ENCODE measurements at regions not wholly inside any gene's neighbourhood (a gene's known extent, or its start where the extent isn't known, plus 50 kb on each side); places are given as distances from the start of the nearest gene placed in this dataset.
"Not testable (repeated sequence)": the region's sequence is repeated elsewhere in the genome, so short reads cannot be mapped to it uniquely, and the experiment has no call there.

DNA sequence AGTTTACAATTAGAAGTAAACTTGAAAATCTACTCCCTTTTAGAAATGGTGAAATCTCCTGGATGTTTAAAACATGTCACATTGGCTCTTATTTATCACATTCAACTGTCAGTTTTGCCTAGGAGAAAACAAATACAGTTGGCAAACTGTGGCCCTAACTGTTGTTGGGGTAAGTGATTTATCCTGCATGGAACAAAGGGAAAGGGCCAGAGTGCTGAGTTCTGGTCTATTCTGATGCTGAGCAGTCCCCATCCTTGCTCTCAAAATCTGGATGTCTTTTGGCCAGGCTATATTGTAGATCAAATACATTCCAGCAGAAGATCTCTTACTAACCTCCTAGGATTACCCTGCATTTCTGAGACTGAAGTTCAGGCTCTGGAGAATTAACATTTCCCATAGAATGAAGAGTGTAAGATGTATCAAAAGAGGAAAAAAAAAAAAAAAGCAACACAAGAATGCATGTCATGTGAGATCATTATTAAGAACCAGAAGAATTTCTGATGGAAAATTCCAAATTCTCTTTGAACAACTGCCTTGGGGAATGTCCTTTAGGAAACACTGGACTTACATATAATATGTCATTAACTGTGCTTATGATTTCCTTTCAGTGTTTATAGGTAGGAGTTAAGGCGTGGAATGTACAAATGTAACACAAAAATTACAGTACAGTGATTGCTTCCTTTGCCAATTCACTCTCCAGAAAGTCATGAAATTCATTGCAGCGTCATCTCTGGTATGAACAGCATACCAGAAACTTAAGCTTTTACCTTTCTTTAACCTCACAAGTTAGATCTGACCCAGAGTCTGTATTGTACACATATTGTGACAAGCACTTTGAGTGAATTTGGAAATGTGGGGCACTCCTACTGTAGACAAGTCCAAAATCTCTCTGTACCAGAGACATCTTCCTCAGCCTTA, 1012.5 kb upstream of the LCORL start:
- DNase-seq (ENCODE audit: low read depth): peak; percentile 50

GRCh38 chr4:19030536-19030935, 1009.0 kb upstream of the LCORL start:
- no peak for DNase-seq (ENCODE audit: low read depth)

DNA sequence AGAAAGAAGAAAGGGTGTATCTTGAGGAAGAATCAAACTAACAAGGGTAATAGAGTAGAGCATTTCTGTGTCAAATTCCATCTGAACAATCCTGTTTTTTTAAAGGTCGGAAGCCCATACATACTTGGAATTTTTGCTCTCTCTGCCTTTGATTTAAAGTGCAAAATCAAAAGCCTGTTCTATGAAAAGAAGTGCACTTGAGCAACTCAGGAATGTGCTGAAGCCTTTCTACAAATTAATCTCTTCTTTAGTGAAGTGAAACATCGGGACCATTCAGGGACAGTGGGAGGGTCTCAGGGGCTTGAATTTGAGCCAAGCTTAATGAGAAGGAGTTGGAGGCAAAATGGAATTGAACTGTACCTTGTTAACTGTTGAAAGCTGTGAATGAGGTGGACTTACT, 1008.5 kb upstream of the LCORL start:
- DNase-seq (ENCODE audit: low read depth): peak; percentile 38

GRCh38 chr4:19026281-19026680, 1004.7 kb upstream of the LCORL start:
- DNase-seq (ENCODE audit: low read depth): no peak

DNA sequence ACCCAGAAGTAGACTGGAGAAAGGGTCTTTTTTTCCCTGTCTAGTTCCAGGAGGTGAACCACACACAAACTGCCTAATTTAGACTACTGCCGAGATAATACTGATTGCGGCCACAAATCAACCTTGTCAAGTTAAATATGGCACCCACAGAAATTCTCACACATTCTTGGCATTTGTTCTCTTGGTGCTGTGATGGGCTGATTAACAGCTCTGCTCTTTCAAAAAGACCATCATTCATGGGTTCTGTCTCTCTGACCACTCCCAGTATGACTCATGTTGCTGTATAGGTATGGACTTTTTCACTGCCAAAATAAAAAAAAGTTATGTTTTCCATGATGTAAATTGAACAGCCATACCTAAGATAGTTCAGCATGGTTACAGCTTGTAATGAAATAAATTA, 1003.5 kb upstream of the LCORL start:
- DNase-seq (ENCODE audit: low read depth): no peak

GRCh38 chr4:19024047-19024446, 1002.5 kb upstream of the LCORL start:
- DNase-seq (ENCODE audit: low read depth): no peak

- no peak for DNase-seq (ENCODE audit: low read depth)
Observed at GRCh38 chr4:19021617-19022016, 1000.1 kb upstream of the LCORL start.

- DNase-seq (ENCODE audit: low read depth): not testable (repeated sequence)
Observed at GRCh38 chr4:19016550-19016949, 995.0 kb upstream of the LCORL start.

- DNase-seq (ENCODE audit: low read depth): no peak
Observed at GRCh38 chr4:19014594-19014993, 993.0 kb upstream of the LCORL start.

- DNase-seq (ENCODE audit: low read depth): no peak
Observed at GRCh38 chr4:19010761-19011160, 989.2 kb upstream of the LCORL start.

DNA sequence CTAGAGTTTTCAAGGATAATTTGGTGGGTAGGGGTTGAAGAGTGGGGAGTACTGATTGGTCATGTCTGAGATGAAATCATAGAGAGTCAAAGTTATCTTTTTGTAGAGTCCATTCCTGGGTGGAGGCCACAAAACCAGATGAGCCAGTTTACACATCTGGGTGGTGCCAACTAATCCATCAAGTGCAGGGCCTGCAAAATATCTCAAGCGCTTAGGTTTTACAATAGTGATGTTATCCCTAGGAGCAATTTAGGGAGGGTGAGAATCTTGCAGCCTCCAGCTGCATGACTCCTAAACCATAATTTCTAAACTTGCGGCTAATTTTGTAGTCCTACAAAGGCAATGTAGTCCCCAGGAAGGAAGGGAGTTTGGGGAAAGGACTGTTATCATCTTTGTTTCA, 988.3 kb upstream of the LCORL start:
- no peak for DNase-seq (ENCODE audit: low read depth)

DNA sequence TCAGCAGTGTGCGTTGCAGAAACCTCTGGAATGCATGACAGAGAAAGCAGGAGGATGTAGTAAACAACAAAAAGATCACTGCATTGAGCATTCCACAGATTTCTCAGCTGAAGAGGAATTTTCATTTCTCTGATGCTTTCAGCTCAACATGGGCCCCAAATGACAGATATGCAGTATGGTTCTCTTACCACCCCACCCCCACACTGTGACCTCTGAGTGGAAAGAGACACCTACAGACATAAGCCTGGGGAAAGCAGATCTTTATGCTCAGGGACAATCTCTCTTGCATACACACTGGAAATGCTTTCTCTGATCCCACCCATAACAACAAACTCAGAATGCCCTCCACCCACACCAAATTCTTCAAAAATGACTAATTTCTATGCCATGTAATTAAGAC, 983.7 kb upstream of the LCORL start:
- DNase-seq (ENCODE audit: low read depth): peak; percentile 76

GRCh38 chr4:19002170-19002569, 980.6 kb upstream of the LCORL start:
- no peak for DNase-seq (ENCODE audit: low read depth)

GRCh38 chr4:18999595-18999994, 978.0 kb upstream of the LCORL start:
- no peak for DNase-seq (ENCODE audit: low read depth)

DNA sequence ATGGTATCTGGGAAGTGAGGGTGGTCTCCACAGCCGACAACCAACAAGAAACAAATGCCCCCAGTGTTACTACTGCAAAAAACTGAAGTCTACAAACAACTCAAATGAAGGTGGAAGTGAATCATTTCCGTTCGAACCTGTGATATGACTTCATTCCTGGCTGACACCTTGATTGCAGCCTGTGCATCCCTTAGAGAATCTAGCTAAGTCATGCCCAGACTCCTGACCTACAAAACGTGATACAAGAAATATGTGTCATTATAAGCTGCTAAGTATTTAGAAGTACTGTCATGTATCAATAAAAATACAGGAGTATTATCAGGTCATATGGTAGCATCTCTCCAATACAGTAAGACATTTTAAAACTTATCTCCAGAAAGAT, 959.7 kb upstream of the LCORL start:
- DNase-seq (ENCODE audit: low read depth): no peak

DNA sequence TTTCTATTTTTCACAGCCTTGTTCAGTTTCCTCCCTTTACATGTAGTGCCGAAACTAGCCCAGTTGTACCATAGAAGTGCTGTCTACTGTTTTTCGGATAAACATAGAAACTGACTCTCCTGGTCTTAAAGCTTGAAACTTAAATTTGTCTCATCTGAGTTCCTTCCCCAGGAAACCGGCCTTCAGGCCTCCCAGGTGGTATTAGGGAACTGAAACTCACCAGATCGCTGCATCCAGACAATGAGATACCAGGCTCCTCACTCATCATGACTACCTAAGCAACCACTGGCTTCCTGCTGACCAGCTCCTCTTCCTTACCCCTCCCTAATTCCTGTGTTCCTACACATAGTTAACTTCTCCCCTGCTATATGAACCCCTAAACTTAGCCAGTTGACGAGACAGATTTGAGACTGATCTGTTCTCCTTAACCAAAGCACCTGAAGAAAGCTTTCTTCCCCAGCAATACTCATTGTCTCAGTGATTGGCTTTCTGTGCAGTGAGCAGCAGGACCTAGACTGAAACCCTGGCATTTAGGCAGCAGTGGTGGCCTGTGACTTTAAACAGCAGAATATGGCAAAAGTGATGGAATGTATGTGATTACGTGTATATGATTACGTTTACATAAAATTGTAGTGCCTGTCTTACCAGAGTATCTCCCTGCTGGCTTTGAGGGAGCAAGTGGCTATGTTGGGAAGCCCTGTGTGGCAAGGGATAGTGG, 959.1 kb upstream of the LCORL start:
- no peak for DNase-seq (ENCODE audit: low read depth)

DNA sequence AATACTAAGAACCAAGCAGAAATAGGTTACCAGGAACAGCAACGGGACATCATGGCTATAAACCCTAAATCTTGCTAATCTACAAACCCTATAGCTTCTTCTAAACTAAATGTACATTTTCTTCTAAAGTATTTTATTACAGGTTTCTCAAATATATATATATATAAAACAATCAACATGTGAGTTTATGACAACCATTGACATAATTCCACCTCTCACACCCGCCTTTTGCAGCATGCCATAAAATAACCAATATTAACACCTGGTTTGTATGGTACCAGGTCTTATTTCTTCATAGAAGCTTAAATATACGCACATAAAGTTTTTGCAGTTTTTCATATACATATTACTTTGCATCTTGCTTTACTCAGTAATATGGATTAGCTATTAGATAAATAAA, 955.3 kb upstream of the LCORL start:
- no peak for DNase-seq (ENCODE audit: low read depth)

DNA sequence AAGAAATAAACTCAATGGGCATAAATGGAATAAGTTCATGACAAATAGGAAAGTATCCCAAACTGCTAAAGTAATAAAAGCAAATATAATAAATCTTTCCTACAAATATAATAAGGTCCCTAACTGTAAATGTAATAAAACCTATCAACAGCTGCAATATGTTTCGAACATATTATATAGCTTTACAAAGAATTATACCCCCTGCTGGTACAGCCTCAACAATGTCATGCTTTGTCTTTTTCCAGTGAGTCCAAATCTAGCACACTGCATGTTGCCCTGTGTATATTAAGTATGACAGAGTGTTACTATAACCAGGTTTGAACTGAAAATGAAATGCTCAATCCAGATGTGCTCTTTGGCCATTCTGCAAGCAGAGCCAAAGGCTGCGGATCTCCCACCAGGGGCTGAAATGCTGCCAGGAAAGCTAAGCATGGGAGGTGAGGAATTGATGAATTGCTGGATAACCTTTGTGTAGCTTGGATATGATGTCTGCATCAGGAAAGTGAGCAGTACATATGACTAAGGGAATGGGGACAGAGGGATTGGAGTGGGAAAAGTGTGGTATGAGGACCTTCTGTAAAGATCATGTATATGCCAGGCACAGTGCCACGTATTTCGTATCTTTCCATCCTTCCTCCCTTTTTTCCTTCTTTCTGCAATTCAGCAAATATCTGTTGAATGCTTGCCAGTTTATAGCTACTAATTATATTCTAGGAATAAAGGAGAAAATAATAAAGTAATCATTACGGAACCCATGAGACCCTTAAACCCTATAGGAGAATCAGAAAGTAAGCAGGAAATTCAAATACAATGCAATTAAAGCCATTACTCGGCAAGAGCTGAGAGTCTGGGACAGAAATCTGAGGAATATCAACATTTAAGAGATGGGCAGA, 954.6 kb upstream of the LCORL start:
- no peak for DNase-seq (ENCODE audit: low read depth)

- no peak for DNase-seq (ENCODE audit: low read depth)
Observed at GRCh38 chr4:18973296-18973695, 951.7 kb upstream of the LCORL start.

DNA sequence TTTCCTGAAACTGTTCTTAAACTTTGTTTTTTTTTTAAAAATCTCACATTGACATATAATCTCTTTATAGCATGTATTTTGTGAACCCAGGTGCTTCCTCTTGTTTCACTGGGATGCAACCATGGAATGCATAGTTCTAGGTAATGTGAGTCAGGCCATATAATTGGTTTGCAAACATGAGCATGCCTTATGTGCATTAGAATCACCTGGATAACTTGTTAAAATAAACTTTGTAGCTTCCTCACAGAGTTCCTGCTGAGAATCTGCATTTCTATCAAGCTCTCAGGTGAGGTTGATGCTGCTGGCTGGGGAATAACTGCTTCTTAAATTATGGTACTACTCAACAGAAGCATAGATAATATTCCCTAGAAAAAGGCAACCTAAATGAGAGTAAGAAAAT, 940.3 kb upstream of the LCORL start:
- DNase-seq (ENCODE audit: low read depth): no peak

GRCh38 chr4:18961266-18961665, 939.7 kb upstream of the LCORL start:
- DNase-seq (ENCODE audit: low read depth): no peak

DNA sequence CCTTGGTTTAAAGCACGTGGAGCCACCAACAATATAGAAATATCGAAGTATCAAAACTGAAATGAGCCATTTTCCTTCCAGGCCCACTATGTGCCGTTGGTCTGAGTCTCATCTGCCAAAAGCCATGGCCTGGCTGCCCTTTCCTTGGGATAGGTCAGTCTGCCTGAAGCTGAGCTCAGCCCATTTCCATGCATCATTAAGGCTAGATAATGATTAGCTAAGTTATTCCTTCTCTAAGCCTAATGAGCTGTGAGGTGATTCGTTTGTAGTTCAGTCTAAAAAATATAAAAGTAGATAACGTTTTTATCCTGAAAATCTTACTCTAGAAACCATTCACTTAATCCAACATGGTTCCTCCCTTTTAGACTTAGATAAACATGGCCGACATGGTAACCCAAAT, 936.2 kb upstream of the LCORL start:
- DNase-seq (ENCODE audit: low read depth): no peak

Data from iris pigment epithelial cell (primary cell).